Mesodermal cell (in vitro differentiated cells): ENCODE measurements at regions not wholly inside any gene's neighbourhood (a gene's known extent, or its start where the extent isn't known, plus 50 kb on each side); places are given as distances from the start of the nearest gene placed in this dataset.
"Not testable (repeated sequence)": the region's sequence is repeated elsewhere in the genome, so short reads cannot be mapped to it uniquely, and the experiment has no call there.

Experiments used
- H3K27ac ChIP-seq: 2 replicates; pipeline ENCODE4 v1.7.0; 2013; ENCODE audit warnings: mild to moderate bottlenecking, low read depth, low read length, moderate library complexity; ENCODE audit not compliant: severe bottlenecking
- H3K36me3 ChIP-seq: 2 replicates; pipeline ENCODE4 v1.7.1; 2013; ENCODE audit warnings: mild to moderate bottlenecking, low read length, moderate library complexity; ENCODE audit not compliant: control insufficient read depth, insufficient read depth
- H3K4me1 ChIP-seq: one replicate; pipeline ENCODE4 v1.7.1; 2013; ENCODE audit warnings: mild to moderate bottlenecking, low read length; ENCODE audit not compliant: insufficient read depth, control insufficient read depth, poor library complexity, severe bottlenecking
- H3K4me3 ChIP-seq: 2 replicates; pipeline ENCODE4 v1.7.0; 2013; ENCODE audit warnings: low read length, control low read depth, mild to moderate bottlenecking; ENCODE audit not compliant: insufficient read depth, poor library complexity, severe bottlenecking; ENCODE audit errors: extremely low read depth
- H3K9me3 ChIP-seq: 2 replicates; pipeline ENCODE4 v1.7.1; 2013; ENCODE audit warnings: mild to moderate bottlenecking, low read length, moderate library complexity; ENCODE audit not compliant: control insufficient read depth
- WGBS, 2 experiments: methylation state at CpG; one replicate each; pipeline ENCODE4 v1.1.5; 2013; ENCODE audit warnings: missing lambda C conversion rate in 2 of 2; ENCODE audit not compliant: insufficient coverage in 2 of 2; 5-methylcytosine and 5-hydroxymethylcytosine counted together

DNA sequence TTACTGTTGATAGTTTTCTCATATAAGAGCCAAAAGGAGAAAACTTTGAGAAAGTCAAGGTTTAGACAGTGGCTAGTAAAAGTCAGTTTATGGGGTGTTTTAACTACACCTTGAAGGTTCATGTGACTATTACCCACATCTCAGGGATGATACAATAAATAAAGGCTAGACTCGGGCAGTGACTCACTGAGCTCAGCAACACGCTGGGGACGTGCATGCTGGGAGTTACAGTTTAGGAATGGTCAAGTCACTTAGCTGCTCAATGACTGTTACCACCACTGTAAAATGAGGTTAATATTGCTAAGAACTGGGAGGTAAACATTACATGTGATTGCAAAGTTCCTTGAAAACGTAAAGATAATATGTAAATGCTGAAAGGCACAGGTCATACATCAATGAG lies 1254.4 kb upstream of the PHF14 start:
- Histone ChIP-seq H3K4me3 (no peak overlapping the region), H3K36me3 (no peaks in the 10 kb centered on the region), H3K9me3 (no peaks in the 10 kb centered on the region), H3K27ac (no peak overlapping the region), H3K4me1 (peaks cover 5% of the 10 kb centered on the region)
- 79 to 91% methylated on average over 3 to 4 of the region's 4 CpGs for WGBS, 2 experiments

GRCh38 chr7:9719721-9720120 lies 1254.0 kb upstream of the PHF14 start:
- WGBS, 2 experiments: 100% methylated on average over 1 of the region's 3 CpGs; no CpG with 5 or more reads in 1 of the 2 experiments
- H3K4me1 ChIP-seq: peaks cover 5% of the 10 kb centered on the region
- no peaks in the 10 kb centered on the region for H3K9me3 ChIP-seq
- H3K36me3 ChIP-seq: no peaks in the 10 kb centered on the region
- no peak overlapping the region for H3K4me3 ChIP-seq
- no peak overlapping the region for H3K27ac ChIP-seq

DNA sequence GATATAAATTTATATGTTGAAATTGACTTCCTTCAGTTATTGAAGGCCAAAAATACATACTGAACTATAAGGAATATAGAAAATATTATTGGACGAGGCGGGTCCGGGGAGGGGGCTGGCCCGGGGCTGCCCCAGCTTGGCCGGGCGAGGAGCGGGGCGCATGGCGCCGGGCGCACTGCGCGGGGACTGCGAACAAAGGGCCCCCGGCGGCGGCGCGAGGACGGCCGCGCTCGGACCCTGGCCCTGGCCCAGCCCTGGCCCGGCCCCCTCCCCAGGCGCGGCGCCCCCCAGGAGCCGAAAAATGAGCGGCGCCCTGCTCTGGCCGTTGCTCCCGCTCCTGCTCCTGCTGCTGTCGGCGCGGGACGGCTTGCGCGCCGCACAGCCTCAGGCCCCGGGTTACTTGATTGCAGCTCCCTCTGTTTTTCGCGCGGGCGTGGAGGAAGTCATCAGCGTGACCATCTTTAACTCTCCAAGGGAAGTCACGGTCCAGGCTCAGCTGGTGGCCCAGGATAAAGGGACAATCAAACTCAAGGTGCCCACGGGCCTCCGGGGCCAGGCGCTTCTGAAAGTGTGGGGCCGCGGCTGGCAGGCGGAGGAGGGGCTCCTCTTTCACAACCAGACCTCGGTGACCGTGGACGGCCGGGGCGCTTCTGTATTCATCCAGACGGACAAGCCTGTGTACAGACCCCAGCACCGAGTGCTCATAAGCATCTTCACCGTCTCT lies 1247.6 kb upstream of the PHF14 start:
- not testable (repeated sequence) for H3K4me3 ChIP-seq, H3K27ac ChIP-seq, H3K36me3 ChIP-seq, H3K4me1 ChIP-seq, H3K9me3 ChIP-seq
- 90 to 93% methylated on average over 9 to 32 of the region's 60 CpGs for WGBS, 2 experiments

DNA sequence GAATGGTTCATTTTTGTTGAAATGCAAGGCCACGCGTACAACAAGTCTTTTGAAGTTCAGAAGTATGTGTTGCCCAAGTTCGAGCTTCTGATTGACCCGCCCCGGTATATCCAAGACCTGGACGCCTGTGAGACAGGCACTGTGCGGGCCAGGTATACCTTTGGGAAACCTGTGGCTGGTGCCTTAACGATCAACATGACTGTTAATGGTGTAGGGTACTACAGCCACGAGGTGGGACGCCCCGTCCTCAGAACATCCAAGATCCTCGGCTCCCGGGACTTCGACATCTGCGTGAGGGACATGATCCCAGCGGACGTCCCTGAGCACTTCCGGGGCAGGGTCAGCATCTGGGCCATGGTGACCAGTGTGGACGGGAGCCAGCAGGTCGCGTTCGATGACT lies 1246.9 kb upstream of the PHF14 start:
- H3K4me3 ChIP-seq, H3K27ac ChIP-seq, H3K9me3 ChIP-seq, H3K4me1 ChIP-seq, H3K36me3 ChIP-seq: not testable (repeated sequence)
- WGBS, 2 experiments: 89 to 97% methylated on average over 6 to 8 of the region's 22 CpGs

DNA sequence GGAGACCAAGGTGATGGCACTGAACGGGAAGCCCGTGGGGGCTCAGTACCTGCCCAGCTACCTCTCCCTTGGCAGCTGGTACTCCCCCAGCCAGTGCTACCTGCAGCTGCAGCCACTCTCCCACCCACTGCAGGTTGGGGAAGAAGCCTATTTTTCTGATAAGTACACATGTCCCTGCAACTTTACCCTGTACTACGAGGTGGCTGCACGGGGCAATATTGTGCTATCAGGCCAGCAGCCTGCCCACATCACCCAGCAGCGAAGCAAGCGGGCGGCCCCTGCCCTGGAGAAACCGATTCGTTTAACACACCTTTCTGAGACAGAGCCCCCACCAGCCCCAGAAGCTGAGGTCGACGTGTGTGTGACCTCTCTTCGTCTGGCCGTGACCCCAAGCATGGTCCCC lies 1246.2 kb upstream of the PHF14 start:
- not testable (repeated sequence) for H3K36me3 ChIP-seq, H3K27ac ChIP-seq, H3K9me3 ChIP-seq, H3K4me3 ChIP-seq, H3K4me1 ChIP-seq
- WGBS, 2 experiments: 91 to 97% methylated on average over 9 to 13 of the region's 13 CpGs

- H3K27ac ChIP-seq, H3K4me3 ChIP-seq, H3K36me3 ChIP-seq, H3K4me1 ChIP-seq, H3K9me3 ChIP-seq: not testable (repeated sequence)
- 80 to 90% methylated on average over 5 to 11 of the region's 17 CpGs for WGBS, 2 experiments
Observed at GRCh38 chr7:9728014-9728657, 1245.5 kb upstream of the PHF14 start.

- 89 to 100% methylated on average over 1 to 2 of the region's 4 CpGs for WGBS, 2 experiments
- H3K4me3 ChIP-seq: no peak overlapping the region
- H3K9me3 ChIP-seq: no peaks in the 10 kb centered on the region
- no peak overlapping the region for H3K27ac ChIP-seq
- no peaks in the 10 kb centered on the region for H3K4me1 ChIP-seq
- H3K36me3 ChIP-seq: no peaks in the 10 kb centered on the region
Observed at GRCh38 chr7:9752033-9752432, 1221.6 kb upstream of the PHF14 start.

- Histone ChIP-seq H3K4me1 (no peaks in the 10 kb centered on the region), H3K4me3 (no peak overlapping the region), H3K27ac (no peak overlapping the region), H3K9me3 (no peaks in the 10 kb centered on the region), H3K36me3 (no peaks in the 10 kb centered on the region)
- WGBS, 2 experiments: 92 to 100% methylated on average over 2 of the region's 2 CpGs
Observed at GRCh38 chr7:9761224-9761623, 1212.4 kb upstream of the PHF14 start.

- H3K27ac ChIP-seq: no peak overlapping the region
- WGBS, 2 experiments: 70 to 80% methylated on average over 2 of the region's 2 CpGs
- no peaks in the 10 kb centered on the region for H3K4me1 ChIP-seq
- no peak overlapping the region for H3K4me3 ChIP-seq
- no peaks in the 10 kb centered on the region for H3K9me3 ChIP-seq
- H3K36me3 ChIP-seq: no peaks in the 10 kb centered on the region
Observed at GRCh38 chr7:9776900-9777299, 1196.8 kb upstream of the PHF14 start.

DNA sequence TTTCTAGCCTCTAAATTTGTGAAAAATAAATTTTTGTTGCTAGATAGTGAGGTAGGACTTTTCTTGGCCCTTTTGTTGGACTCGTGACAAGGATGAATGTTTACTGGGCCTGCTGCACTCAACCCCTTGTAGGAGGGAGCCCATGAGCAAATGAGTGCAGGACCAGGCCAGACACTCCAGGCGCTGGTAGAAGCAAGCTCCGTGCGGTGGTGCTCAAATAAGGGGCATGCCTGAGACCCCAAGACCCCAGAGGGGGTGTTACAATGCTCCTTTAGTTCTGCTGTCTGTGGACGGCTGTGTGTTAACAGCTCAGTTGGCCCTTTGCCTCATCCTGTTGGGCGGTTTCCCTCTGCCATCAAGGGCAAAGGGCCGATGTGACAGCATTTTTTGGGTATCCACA lies 1195.3 kb upstream of the PHF14 start:
- Histone ChIP-seq H3K9me3 (no peaks in the 10 kb centered on the region), H3K4me3 (no peak overlapping the region), H3K27ac (no peak overlapping the region), H3K36me3 (no peaks in the 10 kb centered on the region), H3K4me1 (no peaks in the 10 kb centered on the region)
- 88 to 89% methylated on average over 3 to 7 of the region's 7 CpGs for WGBS, 2 experiments

DNA sequence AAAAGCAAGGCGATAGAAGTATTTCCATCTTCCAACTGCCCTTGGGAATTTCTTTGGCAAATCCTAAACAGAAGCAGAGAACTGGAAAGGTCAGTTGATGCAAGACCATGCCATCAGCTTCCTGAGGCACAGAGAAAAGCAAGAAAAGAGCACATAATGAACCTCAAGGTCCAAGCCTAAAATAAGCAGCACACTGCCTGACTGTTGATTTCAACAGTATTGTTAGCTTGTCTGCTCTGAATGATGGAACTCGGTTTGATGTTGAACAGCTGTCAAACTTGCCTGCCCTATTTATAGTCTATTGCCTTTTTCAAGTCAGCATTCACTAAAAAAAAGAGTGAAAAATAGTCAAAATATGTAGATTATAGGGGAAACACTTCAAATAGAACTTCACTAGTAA lies 1192.0 kb upstream of the PHF14 start:
- H3K4me1 ChIP-seq: no peaks in the 10 kb centered on the region
- H3K9me3 ChIP-seq: no peaks in the 10 kb centered on the region
- H3K36me3 ChIP-seq: no peaks in the 10 kb centered on the region
- H3K4me3 ChIP-seq: no peak overlapping the region
- WGBS, 2 experiments: 88% methylated on average over 1 of the region's 2 CpGs; no CpG with 5 or more reads in 1 of the 2 experiments
- no peak overlapping the region for H3K27ac ChIP-seq
